ENCODE measurements at regions not wholly inside any gene's neighbourhood (a gene's known extent, or its start where the extent isn't known, plus 50 kb on each side); places are given as distances from the start of the nearest gene placed in this dataset.

DNA sequence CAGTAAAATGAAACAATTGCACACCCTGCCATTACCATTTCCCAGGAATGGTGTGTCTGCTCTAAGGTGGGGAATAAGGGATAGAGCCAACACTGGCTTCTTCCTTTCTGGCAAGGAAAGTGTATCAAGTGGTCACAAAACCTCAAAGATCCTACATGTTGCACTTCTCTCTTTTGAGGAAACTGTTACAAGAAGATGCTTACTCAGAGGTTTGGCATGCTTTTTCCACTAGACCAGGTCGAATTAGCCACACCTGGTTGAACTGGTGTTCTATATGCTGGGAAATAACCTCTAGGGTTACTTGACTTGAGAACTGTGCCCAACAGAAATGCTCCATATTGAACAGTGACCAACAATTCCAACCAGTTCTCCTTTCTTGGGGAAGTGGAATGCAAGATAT is 102.9 kb downstream of the LRRN1 start:
- TF ChIP-seq, protein P1, sequence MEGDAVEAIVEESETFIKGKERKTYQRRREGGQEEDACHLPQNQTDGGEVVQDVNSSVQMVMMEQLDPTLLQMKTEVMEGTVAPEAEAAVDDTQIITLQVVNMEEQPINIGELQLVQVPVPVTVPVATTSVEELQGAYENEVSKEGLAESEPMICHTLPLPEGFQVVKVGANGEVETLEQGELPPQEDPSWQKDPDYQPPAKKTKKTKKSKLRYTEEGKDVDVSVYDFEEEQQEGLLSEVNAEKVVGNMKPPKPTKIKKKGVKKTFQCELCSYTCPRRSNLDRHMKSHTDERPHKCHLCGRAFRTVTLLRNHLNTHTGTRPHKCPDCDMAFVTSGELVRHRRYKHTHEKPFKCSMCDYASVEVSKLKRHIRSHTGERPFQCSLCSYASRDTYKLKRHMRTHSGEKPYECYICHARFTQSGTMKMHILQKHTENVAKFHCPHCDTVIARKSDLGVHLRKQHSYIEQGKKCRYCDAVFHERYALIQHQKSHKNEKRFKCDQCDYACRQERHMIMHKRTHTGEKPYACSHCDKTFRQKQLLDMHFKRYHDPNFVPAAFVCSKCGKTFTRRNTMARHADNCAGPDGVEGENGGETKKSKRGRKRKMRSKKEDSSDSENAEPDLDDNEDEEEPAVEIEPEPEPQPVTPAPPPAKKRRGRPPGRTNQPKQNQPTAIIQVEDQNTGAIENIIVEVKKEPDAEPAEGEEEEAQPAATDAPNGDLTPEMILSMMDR (IDR thresholded peaks at IDR 0.05), result no peak
- no peak for TF ChIP-seq POLR2A (IDR thresholded peaks at IDR 0.05)

DNA sequence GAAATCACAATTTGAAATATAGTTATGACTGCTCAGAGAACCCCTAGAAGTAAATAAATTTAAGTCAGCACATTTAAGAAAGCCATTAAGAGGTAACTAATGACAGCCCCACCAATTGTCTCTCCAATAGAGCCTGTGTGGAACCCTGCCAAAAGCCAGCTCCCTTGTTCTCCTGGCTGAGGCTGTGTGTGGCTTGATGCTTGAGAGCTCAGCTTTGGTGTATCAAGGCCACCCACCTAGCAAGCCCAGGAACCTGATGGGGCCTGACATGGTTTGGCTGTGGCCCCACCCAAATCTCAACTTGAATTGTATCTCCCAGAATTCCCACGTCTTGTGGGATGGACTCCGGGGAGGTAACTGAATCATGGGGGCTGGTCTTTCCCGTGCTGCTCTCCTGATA is 106.9 kb downstream of the LRRN1 start:
- Histone ChIP-seq H3K4me1 (no peaks in the 10 kb centered on the region), H3K27me3 (no peaks in the 10 kb centered on the region), H3K4me3 (no peak overlapping the region), H3K9me3 (no peaks in the 10 kb centered on the region), H3K27ac (no peak overlapping the region), H3K36me3 (replicated peaks in 1 of 2; ENCODE audit: insufficient read depth in 1 of 2, low read depth in 2 of 2) (no peaks in the 10 kb centered on the region)
- intact Hi-C loops (cut with DNase I), result no loop called here
- ATAC-seq (no peak), DNase-seq (no peak)
- TF ChIP-seq, protein P1 (IDR thresholded peaks at IDR 0.05), result no peak
- TF ChIP-seq POLR2A (IDR thresholded peaks at IDR 0.05), result no peak
- 81% methylated on average over 3 of the region's 3 CpGs for WGBS, 2 donors

More for the DNA sequence above, 102.9 kb downstream of the LRRN1 start:
- no peaks in the 10 kb centered on the region for H3K9me3 ChIP-seq
- H3K27ac ChIP-seq, result no peak overlapping the region
- intact Hi-C loops (cut with DNase I), result no loop called here
- no peaks in the 10 kb centered on the region for H3K27me3 ChIP-seq
- DNase-seq (no peak), ATAC-seq (no peak)
- WGBS, 2 donors, result 0 to 27% methylated on average over 1 of the region's 1 CpG
- H3K36me3 ChIP-seq (replicated peaks in 1 of 2; ENCODE audit: insufficient read depth in 1 of 2, low read depth in 2 of 2), result no peaks in the 10 kb centered on the region
- H3K4me1 ChIP-seq, result no peaks in the 10 kb centered on the region
- no peak overlapping the region for H3K4me3 ChIP-seq

DNA sequence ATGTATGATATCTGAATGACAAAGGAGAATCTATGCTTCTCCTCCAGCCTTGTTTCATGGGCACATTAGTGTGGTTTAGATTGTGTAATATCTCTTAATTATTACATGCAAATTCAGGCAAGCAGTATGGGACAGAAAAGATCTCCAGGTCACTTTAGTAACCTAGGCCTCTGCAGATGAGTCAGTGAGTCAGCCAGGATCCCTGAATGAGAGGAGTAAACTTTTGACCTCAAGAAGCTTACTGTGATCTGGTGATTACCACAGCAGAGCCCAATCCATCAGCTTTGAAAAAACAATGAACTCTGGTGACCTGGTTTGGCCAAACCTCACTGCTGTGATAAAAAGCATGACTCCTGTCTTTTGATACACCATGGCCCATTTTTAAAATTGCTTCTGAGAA is 107.8 kb downstream of the LRRN1 start:
- H3K9me3 ChIP-seq, result no peaks in the 10 kb centered on the region
- H3K27ac ChIP-seq, result no peak overlapping the region
- TF ChIP-seq, protein P1 (IDR thresholded peaks at IDR 0.05), result no peak
- no peak for TF ChIP-seq POLR2A (IDR thresholded peaks at IDR 0.05)
- no peak overlapping the region for H3K4me3 ChIP-seq
- intact Hi-C loops (cut with DNase I), result no loop called here
- ATAC-seq, result no peak
- no peak for DNase-seq
- no peaks in the 10 kb centered on the region for H3K36me3 ChIP-seq (replicated peaks in 1 of 2; ENCODE audit: insufficient read depth in 1 of 2, low read depth in 2 of 2)
- no peaks in the 10 kb centered on the region for H3K4me1 ChIP-seq
- no peaks in the 10 kb centered on the region for H3K27me3 ChIP-seq

DNA sequence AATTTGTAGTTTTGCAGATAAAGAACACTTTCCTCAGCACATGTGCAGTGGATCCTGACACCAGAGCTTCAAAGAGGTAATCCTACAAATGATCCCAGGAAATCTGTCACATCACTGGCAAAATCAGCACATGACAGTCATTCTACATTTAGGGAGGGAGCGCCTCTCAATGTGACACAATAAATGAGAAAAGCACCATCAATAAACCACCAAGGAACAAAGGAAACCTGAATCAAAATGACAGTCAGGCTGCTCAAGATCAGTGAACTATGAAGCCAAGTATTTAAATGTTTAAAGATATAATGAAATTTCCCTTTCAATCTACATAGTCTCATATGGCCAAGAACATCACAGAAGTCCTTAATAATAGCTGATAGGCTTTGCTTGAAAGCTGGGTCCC is 119.5 kb downstream of the LRRN1 start:
- H3K9me3 ChIP-seq, result no peaks in the 10 kb centered on the region
- TF ChIP-seq POLR2A (IDR thresholded peaks at IDR 0.05), result no peak
- TF ChIP-seq, protein P1 (IDR thresholded peaks at IDR 0.05), result no peak
- no peaks in the 10 kb centered on the region for H3K36me3 ChIP-seq (replicated peaks in 1 of 2; ENCODE audit: insufficient read depth in 1 of 2, low read depth in 2 of 2)
- WGBS, 2 donors, result 80 to 90% methylated on average over 1 of the region's 1 CpG
- no peaks in the 10 kb centered on the region for H3K27me3 ChIP-seq
- no peak overlapping the region for H3K4me3 ChIP-seq
- intact Hi-C loops (cut with DNase I), result no loop called here
- DNase-seq (no peak), ATAC-seq (no peak)
- no peaks in the 10 kb centered on the region for H3K4me1 ChIP-seq
- H3K27ac ChIP-seq, result no peak overlapping the region

DNA sequence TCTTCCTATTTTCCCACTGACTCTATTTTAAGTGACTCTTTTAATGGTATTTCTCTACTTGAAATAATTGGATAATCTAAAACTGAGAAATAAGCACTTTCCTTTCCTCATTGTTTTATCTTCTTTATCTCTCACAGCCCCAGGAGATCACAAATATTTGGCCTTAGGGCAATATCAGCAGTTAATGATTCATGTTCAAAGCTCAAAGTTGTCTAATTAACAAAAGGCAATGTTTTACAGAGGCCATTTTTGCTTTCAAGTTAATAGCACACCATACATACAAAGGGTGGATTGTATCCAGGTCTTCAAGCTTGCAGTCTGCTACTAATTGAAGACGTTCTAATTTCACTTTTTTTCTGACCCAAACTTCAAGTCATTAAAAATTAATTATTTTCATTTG is 120.1 kb downstream of the LRRN1 start:
- no peak overlapping the region for H3K4me3 ChIP-seq
- intact Hi-C loops (cut with DNase I), result no loop called here
- H3K27me3 ChIP-seq, result no peaks in the 10 kb centered on the region
- H3K9me3 ChIP-seq, result no peaks in the 10 kb centered on the region
- TF ChIP-seq POLR2A (IDR thresholded peaks at IDR 0.05), result no peak
- TF ChIP-seq, protein P1 (IDR thresholded peaks at IDR 0.05), result no peak
- no peaks in the 10 kb centered on the region for H3K36me3 ChIP-seq (replicated peaks in 1 of 2; ENCODE audit: insufficient read depth in 1 of 2, low read depth in 2 of 2)
- DNase-seq (no peak), ATAC-seq (no peak)
- no peak overlapping the region for H3K27ac ChIP-seq
- no peaks in the 10 kb centered on the region for H3K4me1 ChIP-seq
- 16 to 20% methylated on average over 1 of the region's 1 CpG for WGBS, 2 donors

All from body of pancreas (tissue), 4 donors.